ENCODE measurements at regions not wholly inside any gene's neighbourhood (a gene's known extent, or its start where the extent isn't known, plus 50 kb on each side); places are given as distances from the start of the nearest gene placed in this dataset.

GRCh38 chr5:155482428-155482827 lies 468.9 kb downstream of the KIF4B start:
- no peak for TF ChIP-seq TAF1 (IDR thresholded peaks at IDR 0.05; ENCODE audit: borderline replicate concordance, low read depth, low read length)
- TF ChIP-seq POLR2AphosphoS5 (IDR thresholded peaks at IDR 0.05; ENCODE audit: low read depth, low read length): no peak

Data from GM12892 (cell line).